Sigmoid colon (tissue), 4 donors: ENCODE measurements at regions not wholly inside any gene's neighbourhood (a gene's known extent, or its start where the extent isn't known, plus 50 kb on each side); places are given as distances from the start of the nearest gene placed in this dataset.
"Not testable (repeated sequence)": the region's sequence is repeated elsewhere in the genome, so short reads cannot be mapped to it uniquely, and the experiment has no call there.

Experiments used
- EP300 ChIP-seq, 4 donors: sonication (generic); formaldehyde crosslinking; IDR thresholded peaks; one replicate each; pipeline ENCODE4 v1.6.1; 2017; ENCODE audit warnings: antibody characterized with exemption in 4 of 4
- POLR2A ChIP-seq, 2 donors: fragments of 450-650 bp; IDR thresholded peaks; one replicate each; pipeline ENCODE4 v1.6.1; 2016; ENCODE audit warnings: antibody characterized with exemption in 2 of 2, mild to moderate bottlenecking in 2 of 2, moderate library complexity in 2 of 2
- POLR2AphosphoS5 ChIP-seq, 4 donors: sonication (generic); formaldehyde crosslinking; IDR thresholded peaks; one replicate each; pipeline ENCODE4 v1.6.1; 2017; ENCODE audit warnings: antibody characterized with exemption in 4 of 4
- TF ChIP-seq, protein P1 (sequence below), 4 experiments: fragments of 450-650 bp in 3 of 4; fragments of 200-600 bp in 1 of 4; IDR thresholded peaks; one replicate each; pipeline ENCODE4 v1.5.1; 2016 to 2019; ENCODE audit warnings: antibody characterized with exemption in 4 of 4, mild to moderate bottlenecking in 3 of 4, moderate library complexity in 2 of 4

DNA sequence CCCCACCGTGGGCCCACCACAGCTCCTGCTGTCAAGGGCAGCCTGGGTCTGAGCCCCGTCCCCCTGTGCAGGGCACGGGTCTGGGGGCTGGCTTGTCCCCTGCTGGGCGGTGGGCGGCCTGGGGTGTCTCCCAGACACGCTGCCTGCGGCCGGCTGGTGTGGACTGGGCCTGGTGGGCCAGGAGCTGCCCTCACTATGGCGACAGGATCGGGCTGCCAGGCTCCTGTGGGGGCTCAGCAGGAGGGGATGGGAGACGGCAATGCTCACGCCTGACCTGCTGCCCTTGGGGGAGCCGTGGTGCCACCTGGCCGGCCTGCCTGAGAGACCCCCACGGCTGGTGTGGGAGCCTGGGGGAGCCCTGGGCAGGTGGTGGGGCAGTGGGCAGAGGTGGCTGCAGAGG, 156.1 kb downstream of the TMEM121 start:
- TF ChIP-seq POLR2A, EP300, POLR2AphosphoS5 (IDR thresholded peaks at IDR 0.05): not testable (repeated sequence)
- TF ChIP-seq, protein P1, sequence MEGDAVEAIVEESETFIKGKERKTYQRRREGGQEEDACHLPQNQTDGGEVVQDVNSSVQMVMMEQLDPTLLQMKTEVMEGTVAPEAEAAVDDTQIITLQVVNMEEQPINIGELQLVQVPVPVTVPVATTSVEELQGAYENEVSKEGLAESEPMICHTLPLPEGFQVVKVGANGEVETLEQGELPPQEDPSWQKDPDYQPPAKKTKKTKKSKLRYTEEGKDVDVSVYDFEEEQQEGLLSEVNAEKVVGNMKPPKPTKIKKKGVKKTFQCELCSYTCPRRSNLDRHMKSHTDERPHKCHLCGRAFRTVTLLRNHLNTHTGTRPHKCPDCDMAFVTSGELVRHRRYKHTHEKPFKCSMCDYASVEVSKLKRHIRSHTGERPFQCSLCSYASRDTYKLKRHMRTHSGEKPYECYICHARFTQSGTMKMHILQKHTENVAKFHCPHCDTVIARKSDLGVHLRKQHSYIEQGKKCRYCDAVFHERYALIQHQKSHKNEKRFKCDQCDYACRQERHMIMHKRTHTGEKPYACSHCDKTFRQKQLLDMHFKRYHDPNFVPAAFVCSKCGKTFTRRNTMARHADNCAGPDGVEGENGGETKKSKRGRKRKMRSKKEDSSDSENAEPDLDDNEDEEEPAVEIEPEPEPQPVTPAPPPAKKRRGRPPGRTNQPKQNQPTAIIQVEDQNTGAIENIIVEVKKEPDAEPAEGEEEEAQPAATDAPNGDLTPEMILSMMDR (IDR thresholded peaks at IDR 0.05), result not testable (repeated sequence)
